Panc1 (cell line): ENCODE measurements at regions not wholly inside any gene's neighbourhood (a gene's known extent, or its start where the extent isn't known, plus 50 kb on each side); places are given as distances from the start of the nearest gene placed in this dataset.

Experiments used
- ATAC-seq: fragments of 200-7000 bp; cut with Tn5 transposase; 2 replicates; pipeline ENCODE4 v1.9.1; 2020; ENCODE audit warnings: mild to moderate bottlenecking, moderate library complexity
- BruUV-seq: library from RNA; stranded (reverse); fragments of 400-500 nt; replicated peaks from 2 replicates; lab custom pipeline; 2021; lab: Mats Ljungman, UMichigan
- CTCF ChIA-PET: fragments of 300-600 bp; sonication (Branson Sonifier 250); formaldehyde crosslinking; loops from one replicate; lab custom pipeline; 2022; ENCODE audit warnings: antibody characterized with exemption; lab: Charles Lee
- POLR2A ChIA-PET: fragments of 300-600 bp; sonication (Branson Sonifier 250); formaldehyde crosslinking; loops from one replicate; lab custom pipeline; 2022; ENCODE audit warnings: antibody characterized with exemption; lab: Charles Lee
- DNase-seq: peaks from one replicate; pipeline ENCODE4 v3.0.0-alpha.2; 2010; ENCODE audit warnings: low read depth, low spot score
- H3K27ac ChIP-seq: 2 replicates; pipeline ENCODE4 v1.5.1; 2011; ENCODE audit warnings: mild to moderate bottlenecking, low read length, inconsistent platforms
- H3K27me3 ChIP-seq: fragments of 200-500 bp; sonication (Bioruptor generic); 2 replicates; pipeline ENCODE4 v1.6.0; 2014; ENCODE audit warnings: low read length, inconsistent platforms; ENCODE audit not compliant: control insufficient read depth, insufficient read depth
- H3K36me3 ChIP-seq: fragments of 200-500 bp; sonication (Bioruptor generic); 2 replicates; pipeline ENCODE4 v1.5.1; 2014; ENCODE audit warnings: inconsistent platforms, mild to moderate bottlenecking, low read length, moderate library complexity; ENCODE audit not compliant: control insufficient read depth, insufficient read depth
- H3K4me1 ChIP-seq: 2 replicates; pipeline ENCODE4 v1.5.1; 2011; ENCODE audit warnings: inconsistent platforms, mild to moderate bottlenecking, low read length, moderate library complexity; ENCODE audit not compliant: control insufficient read depth, insufficient read depth
- H3K4me3 ChIP-seq, 2 experiments: 2 replicates each; pipeline ENCODE4 v1.5.1; 2011 to 2012; ENCODE audit warnings: low read depth in 2 of 2, low read length in 2 of 2, mild to moderate bottlenecking in 2 of 2, inconsistent platforms in 1 of 2, moderate library complexity in 1 of 2
- H3K9me3 ChIP-seq: fragments of 200-500 bp; sonication (Bioruptor generic); 2 replicates; pipeline ENCODE4 v1.5.1; 2014; ENCODE audit warnings: low read depth, mild to moderate bottlenecking, inconsistent platforms, low read length, moderate library complexity; ENCODE audit not compliant: control insufficient read depth, insufficient read depth
- POLR2AphosphoS5 ChIP-seq: IDR thresholded peaks from 2 replicates; pipeline ENCODE4 v1.6.1; 2012; ENCODE audit warnings: mild to moderate bottlenecking, low read depth, low read length, moderate library complexity
- REST ChIP-seq, 2 experiments: IDR thresholded peaks; 2 replicates each; pipeline ENCODE4 v1.6.1; 2011 to 2012; ENCODE audit warnings: low read depth in 2 of 2, control low read depth in 1 of 2, low read length in 1 of 2, mild to moderate bottlenecking in 1 of 2, moderate library complexity in 1 of 2; ENCODE audit not compliant: insufficient read depth in 1 of 2
- SIN3A ChIP-seq: IDR thresholded peaks from 2 replicates; pipeline ENCODE4 v1.6.1; 2012; ENCODE audit warnings: low read depth, mild to moderate bottlenecking, low read length, moderate library complexity, borderline replicate concordance; ENCODE audit not compliant: insufficient read depth
- TCF7L2 ChIP-seq: IDR thresholded peaks from 2 replicates; pipeline ENCODE4 v1.6.1; 2011; ENCODE audit warnings: mild to moderate bottlenecking, low read depth, low read length, inconsistent platforms
- in situ Hi-C: cut with HindIII; loops from 2 replicates; pipeline ENCODE4 v1.10.0; 2016; ENCODE audit warnings: low sequenced_read_pairs, low pct_unique_long_range_greater_than_20kb
- intact Hi-C: fragments of 100-400 bp; cut with micrococcal nuclease; formaldehyde crosslinking; loops from one replicate; pipeline ENCODE4 v1.10.0; 2022; ENCODE audit not compliant: unreplicated experiment
- TF ChIP-seq, protein P1 (sequence below): fragments of 450-650 bp; IDR thresholded peaks from 2 replicates; pipeline ENCODE4 v1.5.1; 2017; ENCODE audit warnings: mild to moderate bottlenecking

- POLR2A ChIA-PET = no interaction called here
- no peaks in the 10 kb centered on the region for H3K4me1 ChIP-seq
- no peak overlapping the region for H3K27ac ChIP-seq
- no peak for TF ChIP-seq TCF7L2
- no peak for TF ChIP-seq SIN3A
- TF ChIP-seq POLR2AphosphoS5 = no peak
- TF ChIP-seq, protein P1, sequence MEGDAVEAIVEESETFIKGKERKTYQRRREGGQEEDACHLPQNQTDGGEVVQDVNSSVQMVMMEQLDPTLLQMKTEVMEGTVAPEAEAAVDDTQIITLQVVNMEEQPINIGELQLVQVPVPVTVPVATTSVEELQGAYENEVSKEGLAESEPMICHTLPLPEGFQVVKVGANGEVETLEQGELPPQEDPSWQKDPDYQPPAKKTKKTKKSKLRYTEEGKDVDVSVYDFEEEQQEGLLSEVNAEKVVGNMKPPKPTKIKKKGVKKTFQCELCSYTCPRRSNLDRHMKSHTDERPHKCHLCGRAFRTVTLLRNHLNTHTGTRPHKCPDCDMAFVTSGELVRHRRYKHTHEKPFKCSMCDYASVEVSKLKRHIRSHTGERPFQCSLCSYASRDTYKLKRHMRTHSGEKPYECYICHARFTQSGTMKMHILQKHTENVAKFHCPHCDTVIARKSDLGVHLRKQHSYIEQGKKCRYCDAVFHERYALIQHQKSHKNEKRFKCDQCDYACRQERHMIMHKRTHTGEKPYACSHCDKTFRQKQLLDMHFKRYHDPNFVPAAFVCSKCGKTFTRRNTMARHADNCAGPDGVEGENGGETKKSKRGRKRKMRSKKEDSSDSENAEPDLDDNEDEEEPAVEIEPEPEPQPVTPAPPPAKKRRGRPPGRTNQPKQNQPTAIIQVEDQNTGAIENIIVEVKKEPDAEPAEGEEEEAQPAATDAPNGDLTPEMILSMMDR = no peak
- TF ChIP-seq REST (IDR thresholded peaks at IDR 0.05; ENCODE audit: insufficient read depth in 1 of 2, low read depth in 2 of 2, low read length in 1 of 2) = no peak
- DNase-seq = no peak
- no peak overlapping the region for H3K4me3 ChIP-seq
- no TSS peak for BruUV-seq
- no peak for ATAC-seq
- intact Hi-C loops (no loop called here), in situ Hi-C loops (no loop called here)
- H3K9me3 ChIP-seq = no peaks in the 10 kb centered on the region
- CTCF ChIA-PET = no interaction called here
- H3K36me3 ChIP-seq = no peaks in the 10 kb centered on the region
- no peaks in the 10 kb centered on the region for H3K27me3 ChIP-seq
Observed at GRCh38 chr4:156537286-156537685, 434.3 kb downstream of the PDGFC start.

- H3K36me3 ChIP-seq = no peaks in the 10 kb centered on the region
- DNase-seq = no peak
- BruUV-seq = no TSS peak
- CTCF ChIA-PET = no interaction called here
- H3K4me1 ChIP-seq = no peaks in the 10 kb centered on the region
- POLR2A ChIA-PET = interaction anchor here (0.6 kb wide), 1 partner anchor 489 kb away, joined by 9 read pairs; no protein-coding TSS in a partner anchor
- in situ Hi-C loops (no loop called here), intact Hi-C loops (no loop called here)
- H3K27me3 ChIP-seq = no peaks in the 10 kb centered on the region
- ATAC-seq = no peak
- H3K9me3 ChIP-seq = no peaks in the 10 kb centered on the region
- no peak overlapping the region for H3K27ac ChIP-seq
- TF ChIP-seq POLR2AphosphoS5 (no peak), TCF7L2 (no peak), SIN3A (no peak), REST (IDR thresholded peaks at IDR 0.05; ENCODE audit: insufficient read depth in 1 of 2, low read depth in 2 of 2, low read length in 1 of 2) (no peak)
- TF ChIP-seq, protein P1 = no peak
- H3K4me3 ChIP-seq = no peak overlapping the region
Observed at GRCh38 chr4:156536661-156537060, 434.9 kb downstream of the PDGFC start.
